K562 (cell line): ENCODE measurements at regions not wholly inside any gene's neighbourhood (a gene's known extent, or its start where the extent isn't known, plus 50 kb on each side); places are given as distances from the start of the nearest gene placed in this dataset.

ENCODE experiments used
- ATAC-seq: fragments of 200-7000 bp; cut with Tn5 transposase; 3 replicates; pipeline ENCODE4 v1.9.1; 2020; ENCODE audit warnings: moderate library complexity
- BruUV-seq: library from RNA; stranded (reverse); fragments of 400-500 nt; replicated peaks from 2 replicates; lab custom pipeline; 2021; lab: Mats Ljungman, UMichigan
- CTCF ChIA-PET: fragments of 300-600 bp; formaldehyde crosslinking; extraction: SDS; loops from one replicate; lab custom pipeline; 2021; ENCODE audit warnings: low intra/inter-chr PET ratio; lab: Yijun Ruan, JAX
- POLR2A ChIA-PET: fragments of 300-600, 350-650 bp; sonication (Branson Sonifier 250); formaldehyde crosslinking; extraction: SDS; loops from one replicate; lab custom pipeline; 2021; ENCODE audit warnings: antibody characterized with exemption, inconsistent platforms; lab: Yijun Ruan, JAX
- DNase-seq, 4 experiments: peaks; one replicate each; pipeline versions ENCODE4 v3.0.0 to v3.0.0-alpha.2; 2011 to 2018; ENCODE audit warnings: low spot score in 3 of 4, mixed read lengths in 3 of 4; ENCODE audit errors: extremely low read depth in 1 of 4
- FAIRE-seq: peaks from 2 replicates; lab custom pipeline; 2011; peaks lifted over from hg19 to GRCh38; lab: Jason Lieb, UNC
- H2AFZ ChIP-seq: 2 replicates; pipeline ENCODE4 v1.6.0; 2011; ENCODE audit warnings: low read depth, low read length, control low read depth, inconsistent platforms
- H3K27ac ChIP-seq: fragments of 200-600 bp; 3 replicates; pipeline ENCODE4 v1.8.0; 2011; ENCODE audit warnings: low read depth, mild to moderate bottlenecking, control low read depth, inconsistent platforms, low read length, moderate library complexity, mixed read lengths; ENCODE audit errors: extremely low read depth
- H3K27me3 ChIP-seq, 2 experiments: fragments of 300-600 bp in 1 of 2; 2 replicates in 1 of 2; 3 replicates in 1 of 2; pipeline versions ENCODE4 v1.6.0 to v1.8.0; 2011; ENCODE audit warnings: inconsistent platforms in 2 of 2, low read length in 2 of 2, mild to moderate bottlenecking in 1 of 2, mixed read lengths in 1 of 2, moderate library complexity in 1 of 2; ENCODE audit not compliant: control insufficient read depth in 2 of 2, insufficient read depth in 2 of 2
- H3K36me3 ChIP-seq: fragments of 300-600 bp; 3 replicates; pipeline ENCODE4 v1.8.0; 2011; ENCODE audit warnings: mild to moderate bottlenecking, low read length, inconsistent platforms; ENCODE audit not compliant: control insufficient read depth, insufficient read depth
- H3K4me1 ChIP-seq, 2 experiments: fragments of 200-600 bp in 1 of 2; replicated peaks in 1 of 2; 2 replicates in 1 of 2; 3 replicates in 1 of 2; pipeline versions ENCODE4 v1.5.1 to v1.8.0; 2011; ENCODE audit warnings: inconsistent platforms in 2 of 2, low read length in 2 of 2, mild to moderate bottlenecking in 1 of 2, mixed read lengths in 1 of 2, moderate library complexity in 1 of 2; ENCODE audit not compliant: control insufficient read depth in 2 of 2, insufficient read depth in 2 of 2
- H3K4me2 ChIP-seq: 2 replicates; pipeline ENCODE4 v1.6.1; 2011; ENCODE audit warnings: low read length, control low read depth, inconsistent platforms, mixed read lengths; ENCODE audit not compliant: insufficient read depth
- H3K4me3 ChIP-seq: fragments of 200-600 bp; sonication (generic), shearing (Covaris generic); 2 replicates; pipeline ENCODE4 v1.5.1; 2016; ENCODE audit warnings: control low read depth, inconsistent platforms
- H3K79me2 ChIP-seq: fragments of 200-600 bp; 3 replicates; pipeline ENCODE4 v1.8.0; 2011; ENCODE audit warnings: low read length, inconsistent platforms; ENCODE audit not compliant: control insufficient read depth, insufficient read depth
- H3K9ac ChIP-seq, 2 experiments: 2 replicates each; pipeline versions ENCODE4 v1.6.0 to v1.6.1; 2011; ENCODE audit warnings: low read depth in 2 of 2, low read length in 2 of 2, control low read depth in 1 of 2, inconsistent platforms in 1 of 2, mild to moderate bottlenecking in 1 of 2, mixed read lengths in 1 of 2; ENCODE audit not compliant: insufficient read depth in 1 of 2
- H3K9me1 ChIP-seq: one replicate; pipeline ENCODE4 v1.6.0; 2011; ENCODE audit warnings: inconsistent platforms, mild to moderate bottlenecking, low read length, moderate library complexity; ENCODE audit not compliant: control insufficient read depth, insufficient read depth
- H3K9me3 ChIP-seq: replicated peaks from 2 replicates; pipeline ENCODE4 v1.5.1; 2011; ENCODE audit warnings: low read depth, low read length, inconsistent platforms; ENCODE audit not compliant: control insufficient read depth, insufficient read depth
- H4K20me1 ChIP-seq: replicated peaks from 2 replicates; pipeline ENCODE4 v1.6.1; 2011; ENCODE audit warnings: low read length, inconsistent platforms, mixed read lengths; ENCODE audit not compliant: control insufficient read depth, insufficient read depth
- CC2D1A ChIP-seq: fragments of 450-650 bp; IDR thresholded peaks from 2 replicates; pipeline ENCODE4 v1.6.1; 2017; ENCODE audit warnings: mild to moderate bottlenecking
- CHD4 ChIP-seq: fragments of 200-600 bp; sonication (generic); IDR thresholded peaks from 3 replicates; pipeline ENCODE4 v1.6.1; 2012; ENCODE audit warnings: low read depth, mild to moderate bottlenecking, mixed read lengths, low read length, inconsistent platforms; ENCODE audit not compliant: insufficient read depth, insufficient replicate concordance, poor library complexity, severe bottlenecking
- FIP1L1 ChIP-seq: fragments of 200-400 bp; formaldehyde crosslinking; IDR thresholded peaks from 2 replicates; pipeline ENCODE4 v1.6.1; 2018; ENCODE audit warnings: mild to moderate bottlenecking, low read depth, low read length; ENCODE audit not compliant: poor library complexity, severe bottlenecking
- ILK ChIP-seq: fragments of 450-650 bp; IDR thresholded peaks from 2 replicates; pipeline ENCODE4 v1.6.1; 2016; ENCODE audit warnings: missing genetic modification characterization, low read depth, mild to moderate bottlenecking, missing compliant biosample characterization, moderate library complexity, borderline replicate concordance
- KAT7 ChIP-seq: sonication (generic); formaldehyde crosslinking; IDR thresholded peaks from 2 replicates; pipeline ENCODE4 v1.8.0; 2022; ENCODE audit warnings: missing genetic modification reagents, mild to moderate bottlenecking, borderline replicate concordance
- NR1H2 ChIP-seq: sonication (generic); formaldehyde crosslinking; IDR thresholded peaks from 2 replicates; pipeline ENCODE4 v1.4.0; 2020; ENCODE audit warnings: mild to moderate bottlenecking, missing genetic modification reagents
- PCBP2 ChIP-seq: fragments of 200-400 bp; formaldehyde crosslinking; IDR thresholded peaks from 2 replicates; pipeline ENCODE4 v1.6.1; 2018; ENCODE audit warnings: low read length, low read depth, mild to moderate bottlenecking, moderate library complexity; ENCODE audit not compliant: poor library complexity, severe bottlenecking
- ZNF24 ChIP-seq: fragments of 450-650 bp; IDR thresholded peaks from 2 replicates; pipeline ENCODE4 v1.6.1; 2016
- ZNF274 ChIP-seq: IDR thresholded peaks from 2 replicates; pipeline ENCODE4 v1.6.1; 2011; ENCODE audit warnings: low read depth, mild to moderate bottlenecking, low read length, moderate library complexity, borderline replicate concordance
- ZNF695 ChIP-seq: fragments of 450-650 bp; formaldehyde crosslinking; IDR thresholded peaks from 2 replicates; pipeline ENCODE4 v1.4.0; 2020; ENCODE audit warnings: mild to moderate bottlenecking, moderate library complexity
- ZNF707 ChIP-seq: fragments of 250-450 bp; sonication (Bioruptor Pico); conservative IDR thresholded peaks from 2 replicates; pipeline ENCODE4 v1.8.0; 2022; ENCODE audit warnings: inconsistent platforms, mild to moderate bottlenecking, moderate library complexity
- ZSCAN32 ChIP-seq: fragments of 450-650 bp; formaldehyde crosslinking; IDR thresholded peaks from 2 replicates; pipeline ENCODE4 v1.4.0; 2020; ENCODE audit warnings: mild to moderate bottlenecking, moderate library complexity
- WGBS: fragments of 100-300 bp; shearing (Covaris generic); methylation state at CpG from one replicate; pipeline ENCODE4 v1.1.6; 2016; ENCODE audit warnings: low coverage, mixed read lengths; ENCODE audit not compliant: insufficient coverage; ENCODE audit errors: missing lambda C conversion rate; 5-methylcytosine and 5-hydroxymethylcytosine counted together
- in situ Hi-C: fragments of 300-500 bp; cut with MboI; formaldehyde crosslinking; loops from 4 replicates; pipeline ENCODE4 v1.15.0; 2018; ENCODE audit warnings: inconsistent platforms, mixed read lengths
- intact Hi-C: fragments of 100-400 bp; cut with micrococcal nuclease; formaldehyde crosslinking; loops from 2 replicates; pipeline ENCODE4 v1.14.2; 2022

DNA sequence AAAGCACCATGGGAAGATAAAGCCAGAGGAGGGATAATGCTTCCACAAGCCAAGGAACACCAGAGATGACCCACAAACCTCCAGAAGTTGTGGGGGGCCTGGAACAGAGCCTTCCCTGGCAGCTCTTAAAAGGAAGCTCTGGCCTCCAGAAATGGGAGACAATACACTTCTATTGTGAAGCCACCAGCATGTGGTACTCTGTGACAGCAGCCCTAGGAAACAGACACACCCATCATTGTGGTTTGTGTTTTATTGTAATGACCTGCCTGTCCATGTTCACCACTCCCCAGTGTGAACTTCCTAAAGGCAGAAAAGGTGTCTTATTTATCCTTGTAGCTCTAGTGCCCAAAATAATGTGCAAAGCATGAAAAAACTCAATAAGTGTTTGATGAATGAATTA is 264.1 kb upstream of the GATB start:
- Histone ChIP-seq H3K9me1 (no peaks in the 10 kb centered on the region), H2AFZ (no peak overlapping the region)
- intact Hi-C loops, result no loop called here
- TF ChIP-seq CC2D1A, result no peak
- no peak for TF ChIP-seq PCBP2
- TF ChIP-seq KAT7 (CRISPR knock-in tag), result no peak
- TF ChIP-seq, all 486 proteins: peak for 0
- no peaks in the 10 kb centered on the region for H3K9me3 ChIP-seq
- BruUV-seq, result no TSS peak
- no peak overlapping the region for H3K9ac ChIP-seq
- H4K20me1 ChIP-seq, result no peaks in the 10 kb centered on the region
- CTCF ChIA-PET, result no interaction called here
- H3K27me3 ChIP-seq, result peaks cover 0 to 14% of the 10 kb centered on the region in 2 experiments; a peak in 2 of 5 replicates
- POLR2A ChIA-PET, result no interaction called here
- H3K4me3 ChIP-seq, result no peak overlapping the region
- FAIRE-seq (no peak), DNase-seq (no peak), ATAC-seq (no peak)
- H3K4me2 ChIP-seq, result no peak overlapping the region
- no peaks in the 10 kb centered on the region for H3K79me2 ChIP-seq
- no peaks in the 10 kb centered on the region for H3K36me3 ChIP-seq
- in situ Hi-C loops, result no loop called here
- no peak overlapping the region for H3K27ac ChIP-seq
- H3K4me1 ChIP-seq, result no peaks in the 10 kb centered on the region

DNA sequence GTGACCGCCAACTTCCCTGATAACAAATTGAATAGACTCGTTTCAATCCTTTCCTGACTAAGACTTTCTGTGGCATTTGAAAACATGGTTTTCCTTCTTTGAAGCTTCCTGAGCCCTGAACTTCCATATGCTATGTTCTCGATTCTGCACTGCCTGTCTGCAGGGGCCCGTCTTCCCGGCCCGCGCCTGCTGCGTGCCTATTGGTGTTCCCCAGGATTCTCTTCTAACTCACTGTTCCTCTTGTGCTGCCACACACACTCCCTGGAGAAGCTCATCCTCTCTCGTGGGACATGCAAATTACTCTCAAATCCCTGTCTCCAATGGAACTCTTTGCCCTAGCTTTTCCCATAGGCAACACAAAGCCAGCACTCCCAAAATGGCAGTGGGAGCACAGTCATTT is 262.9 kb upstream of the GATB start:
- H3K4me1 ChIP-seq, result no peaks in the 10 kb centered on the region
- no peak for ATAC-seq
- H3K79me2 ChIP-seq, result no peaks in the 10 kb centered on the region
- H3K4me3 ChIP-seq, result no peak overlapping the region
- WGBS, result under 1% methylated on average over 9 of the region's 9 CpGs
- POLR2A ChIA-PET, result no interaction called here
- in situ Hi-C loops, result no loop called here
- no peak overlapping the region for H3K4me2 ChIP-seq
- no peak overlapping the region for H3K9ac ChIP-seq
- DNase-seq, result no peak
- TF ChIP-seq ZNF274 (no peak), ZSCAN32 (CRISPR knock-in tag) (no peak), CHD4 (no peak), NR1H2 (CRISPR knock-in tag) (no peak), ZNF695 (CRISPR knock-in tag) (no peak), ILK (tag) (no peak), FIP1L1 (no peak), ZNF24 (no peak), ZNF707 (CRISPR knock-in tag) (no peak)
- no peaks in the 10 kb centered on the region for H3K9me3 ChIP-seq
- no TSS peak for BruUV-seq
- H3K27ac ChIP-seq, result no peak overlapping the region
- H4K20me1 ChIP-seq, result no peaks in the 10 kb centered on the region
- H2AFZ ChIP-seq, result no peak overlapping the region
- intact Hi-C loops, result no loop called here
- H3K9me1 ChIP-seq, result no peaks in the 10 kb centered on the region
- CTCF ChIA-PET, result no interaction called here
- no peak for FAIRE-seq
- H3K36me3 ChIP-seq, result no peaks in the 10 kb centered on the region
- H3K27me3 ChIP-seq, result peaks cover 0 to 14% of the 10 kb centered on the region in 2 experiments; a peak in 2 of 5 replicates
